ENCODE measurements at regions not wholly inside any gene's neighbourhood (a gene's known extent, or its start where the extent isn't known, plus 50 kb on each side); places are given as distances from the start of the nearest gene placed in this dataset.

DNA sequence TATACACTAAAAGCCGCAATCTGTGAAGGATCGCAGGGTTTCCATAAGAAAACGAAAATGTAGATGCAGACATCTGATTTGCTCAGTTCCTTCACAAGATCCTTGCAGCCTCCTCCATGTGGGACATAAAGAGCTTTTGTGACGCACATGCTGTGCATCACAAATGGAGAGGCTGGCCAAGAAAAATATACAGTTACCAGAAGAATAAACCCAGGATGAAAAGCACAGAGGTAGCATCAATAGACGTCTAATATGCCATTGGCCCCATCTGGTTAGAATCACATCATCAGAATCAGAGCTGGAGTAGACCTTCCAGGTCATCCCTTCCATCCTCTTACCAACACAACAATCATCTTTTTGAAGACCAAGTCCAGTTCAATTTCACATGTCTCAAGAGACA, 517.4 kb downstream of the RAB28 start:
- Histone ChIP-seq H3K4me3 (ENCODE audit: low read depth, low read length) (no peak overlapping the region), H3K36me3 (ENCODE audit: control insufficient read depth, insufficient read depth, low read length) (no peaks in the 10 kb centered on the region), H3K27me3 (ENCODE audit: control insufficient read depth, insufficient read depth, low read length) (no peaks in the 10 kb centered on the region)
- DNase-seq (ENCODE audit: low read depth) (no peak), FAIRE-seq (no peak)
- TF ChIP-seq, protein P1, sequence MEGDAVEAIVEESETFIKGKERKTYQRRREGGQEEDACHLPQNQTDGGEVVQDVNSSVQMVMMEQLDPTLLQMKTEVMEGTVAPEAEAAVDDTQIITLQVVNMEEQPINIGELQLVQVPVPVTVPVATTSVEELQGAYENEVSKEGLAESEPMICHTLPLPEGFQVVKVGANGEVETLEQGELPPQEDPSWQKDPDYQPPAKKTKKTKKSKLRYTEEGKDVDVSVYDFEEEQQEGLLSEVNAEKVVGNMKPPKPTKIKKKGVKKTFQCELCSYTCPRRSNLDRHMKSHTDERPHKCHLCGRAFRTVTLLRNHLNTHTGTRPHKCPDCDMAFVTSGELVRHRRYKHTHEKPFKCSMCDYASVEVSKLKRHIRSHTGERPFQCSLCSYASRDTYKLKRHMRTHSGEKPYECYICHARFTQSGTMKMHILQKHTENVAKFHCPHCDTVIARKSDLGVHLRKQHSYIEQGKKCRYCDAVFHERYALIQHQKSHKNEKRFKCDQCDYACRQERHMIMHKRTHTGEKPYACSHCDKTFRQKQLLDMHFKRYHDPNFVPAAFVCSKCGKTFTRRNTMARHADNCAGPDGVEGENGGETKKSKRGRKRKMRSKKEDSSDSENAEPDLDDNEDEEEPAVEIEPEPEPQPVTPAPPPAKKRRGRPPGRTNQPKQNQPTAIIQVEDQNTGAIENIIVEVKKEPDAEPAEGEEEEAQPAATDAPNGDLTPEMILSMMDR (IDR thresholded peaks at IDR 0.05; ENCODE audit: insufficient read depth, low read length, severe bottlenecking), result no peak

GRCh38 chr4:12965334-12965733, 518.8 kb downstream of the RAB28 start:
- DNase-seq (ENCODE audit: low read depth) (no peak), FAIRE-seq (no peak)
- Histone ChIP-seq H3K36me3 (ENCODE audit: control insufficient read depth, insufficient read depth, low read length) (no peaks in the 10 kb centered on the region), H3K4me3 (ENCODE audit: low read depth, low read length) (no peak overlapping the region), H3K27me3 (ENCODE audit: control insufficient read depth, insufficient read depth, low read length) (no peaks in the 10 kb centered on the region)
- TF ChIP-seq, protein P1 (IDR thresholded peaks at IDR 0.05; ENCODE audit: insufficient read depth, low read length, severe bottlenecking), result no peak

DNA sequence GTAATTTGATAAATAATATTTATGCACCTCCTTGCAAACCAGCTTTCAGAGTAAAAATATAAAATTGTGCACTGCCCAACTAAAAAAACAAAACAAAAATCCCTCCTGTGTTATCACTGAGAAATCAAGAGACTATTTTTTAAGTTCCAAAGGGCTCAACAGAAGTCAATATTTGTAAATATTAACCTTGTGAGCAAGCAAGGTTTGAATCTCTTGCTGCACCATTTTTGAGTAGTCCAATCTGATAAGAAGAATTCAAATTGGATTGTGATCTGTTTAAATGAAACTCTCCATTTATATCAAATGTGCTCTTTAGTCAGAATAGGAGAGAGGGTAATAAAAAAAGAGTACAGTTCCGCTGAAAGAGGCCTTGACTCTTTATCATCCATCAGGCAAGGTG, 520.2 kb downstream of the RAB28 start:
- H3K27me3 ChIP-seq (ENCODE audit: control insufficient read depth, insufficient read depth, low read length), result no peaks in the 10 kb centered on the region
- no peaks in the 10 kb centered on the region for H3K36me3 ChIP-seq (ENCODE audit: control insufficient read depth, insufficient read depth, low read length)
- TF ChIP-seq, protein P1 (IDR thresholded peaks at IDR 0.05; ENCODE audit: insufficient read depth, low read length, severe bottlenecking), result no peak
- DNase-seq (ENCODE audit: low read depth), result no peak
- no peak overlapping the region for H3K4me3 ChIP-seq (ENCODE audit: low read depth, low read length)
- FAIRE-seq, result no peak

DNA sequence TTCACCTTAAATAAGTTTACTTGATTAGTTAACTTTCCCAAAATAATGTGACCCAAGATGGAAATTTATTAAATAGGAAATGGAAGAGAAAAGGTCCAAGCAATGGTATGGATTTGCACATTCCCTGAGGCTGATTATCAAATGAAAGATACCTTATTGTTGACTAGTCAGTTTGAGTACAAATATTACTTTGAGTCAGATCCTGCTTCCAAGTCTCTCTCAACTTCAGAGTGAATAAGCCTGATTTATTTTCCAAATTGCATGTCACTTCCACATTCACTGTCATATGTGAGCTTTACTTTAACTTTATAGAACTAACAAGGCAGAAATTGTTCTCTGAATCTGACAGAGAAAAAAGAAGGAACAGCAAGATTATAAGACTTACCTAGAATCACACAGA, 520.8 kb downstream of the RAB28 start:
- FAIRE-seq, result no peak
- Histone ChIP-seq H3K4me3 (ENCODE audit: low read depth, low read length) (no peak overlapping the region), H3K36me3 (ENCODE audit: control insufficient read depth, insufficient read depth, low read length) (no peaks in the 10 kb centered on the region), H3K27me3 (ENCODE audit: control insufficient read depth, insufficient read depth, low read length) (no peaks in the 10 kb centered on the region)
- DNase-seq (ENCODE audit: low read depth), result no peak
- TF ChIP-seq, protein P1 (IDR thresholded peaks at IDR 0.05; ENCODE audit: insufficient read depth, low read length, severe bottlenecking), result no peak

DNA sequence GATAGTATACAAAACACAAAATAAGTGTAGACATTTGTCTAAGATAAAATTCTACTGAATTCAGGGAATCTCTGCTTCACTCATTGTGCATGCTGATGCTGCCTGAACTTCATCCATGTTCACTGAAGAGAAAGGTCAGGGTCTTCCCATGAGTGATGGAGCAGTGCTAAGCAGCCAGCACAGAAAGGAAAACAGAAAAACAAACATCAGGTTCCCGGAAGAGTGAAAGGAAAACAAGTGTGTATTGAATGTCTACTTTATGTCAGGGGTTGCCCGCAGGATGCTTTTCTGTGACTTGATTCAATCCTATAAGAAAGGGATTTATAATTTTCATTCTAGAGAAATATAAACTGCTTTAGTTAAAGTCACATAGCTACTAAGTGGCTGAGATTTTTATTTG, 522.4 kb downstream of the RAB28 start:
- H3K36me3 ChIP-seq (ENCODE audit: control insufficient read depth, insufficient read depth, low read length), result no peaks in the 10 kb centered on the region
- TF ChIP-seq, protein P1 (IDR thresholded peaks at IDR 0.05; ENCODE audit: insufficient read depth, low read length, severe bottlenecking), result no peak
- no peak for FAIRE-seq

DNA sequence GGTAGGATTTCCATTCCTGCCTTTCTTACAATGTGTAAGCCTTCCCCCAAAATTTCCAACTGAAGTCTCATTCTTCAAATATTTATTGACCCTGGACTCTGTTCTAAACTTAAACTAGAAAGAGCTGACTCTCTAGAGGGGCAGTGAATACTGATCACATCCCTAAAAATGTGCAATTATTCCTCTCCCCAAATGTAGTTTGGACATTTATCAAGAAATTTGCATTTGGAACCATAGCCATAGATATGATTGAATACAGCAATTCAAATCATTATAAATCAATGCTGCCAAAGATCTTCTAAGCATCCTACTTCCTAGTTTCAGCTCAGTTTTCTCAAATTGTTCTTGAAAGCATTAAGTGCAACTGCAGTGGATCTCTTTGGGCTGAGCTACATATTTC, 525.7 kb downstream of the RAB28 start:
- FAIRE-seq, result no peak
- DNase-seq (ENCODE audit: low read depth), result no peak
- no peaks in the 10 kb centered on the region for H3K36me3 ChIP-seq (ENCODE audit: control insufficient read depth, insufficient read depth, low read length)
- no peak overlapping the region for H3K4me3 ChIP-seq (ENCODE audit: low read depth, low read length)
- TF ChIP-seq, protein P1 (IDR thresholded peaks at IDR 0.05; ENCODE audit: insufficient read depth, low read length, severe bottlenecking), result no peak
- H3K27me3 ChIP-seq (ENCODE audit: control insufficient read depth, insufficient read depth, low read length), result no peaks in the 10 kb centered on the region

More for the DNA sequence above, 522.4 kb downstream of the RAB28 start:
- Histone ChIP-seq H3K4me3 (ENCODE audit: low read depth, low read length) (no peak overlapping the region), H3K27me3 (ENCODE audit: control insufficient read depth, insufficient read depth, low read length) (no peaks in the 10 kb centered on the region)
- DNase-seq (ENCODE audit: low read depth), result no peak

Measured in bronchial epithelial cell (primary cell).